ENCODE measurements at regions not wholly inside any gene's neighbourhood (a gene's known extent, or its start where the extent isn't known, plus 50 kb on each side); places are given as distances from the start of the nearest gene placed in this dataset.

DNA sequence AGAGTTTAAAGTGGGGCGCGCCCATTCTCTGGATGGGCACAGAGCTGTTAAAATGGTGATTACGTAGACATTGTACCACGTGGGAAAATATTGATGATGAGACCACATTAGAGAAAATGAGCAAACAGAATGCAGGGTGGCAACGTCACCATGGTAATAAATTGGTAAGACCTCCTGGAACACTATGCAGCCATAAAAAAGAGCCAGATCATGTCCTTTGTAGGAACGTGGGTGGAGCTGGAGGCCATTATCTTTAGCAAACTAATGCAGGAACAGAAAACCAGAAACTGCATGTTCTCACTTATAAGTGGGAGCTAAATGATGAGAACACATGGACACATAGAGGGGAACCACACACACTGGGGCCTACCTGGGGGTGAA, 53.5 kb upstream of the CLDN14 start:
- H3K36me3 ChIP-seq (ENCODE audit: insufficient read depth), result no peaks in the 10 kb centered on the region
- no peak overlapping the region for H3K4me3 ChIP-seq
- no peaks in the 10 kb centered on the region for H3F3A ChIP-seq (replicated peaks; ENCODE audit: low read depth)
- no peaks in the 10 kb centered on the region for H3K9me2 ChIP-seq (ENCODE audit: insufficient read depth)
- H4K20me1 ChIP-seq (replicated peaks; ENCODE audit: insufficient read depth), result no peaks in the 10 kb centered on the region
- H3K4me1 Mint-ChIP-seq, result peaks cover 5% of the 10 kb centered on the region; the same call in 2 of the 3 replicates
- no peaks in the 10 kb centered on the region for H3K79me2 ChIP-seq (replicated peaks; ENCODE audit: insufficient read depth)
- no peaks in the 10 kb centered on the region for H3K27me3 ChIP-seq (ENCODE audit: insufficient read depth)
- H3K27me3 Mint-ChIP-seq (ENCODE audit: insufficient read depth, low read depth, poor library complexity), result peaks cover 9% of the 10 kb centered on the region
- H3K27ac Mint-ChIP-seq, result no peak overlapping the region
- H2AFZ ChIP-seq, result no peak overlapping the region
- H3K36me3 Mint-ChIP-seq (ENCODE audit: low read depth), result no peaks in the 10 kb centered on the region
- no peak for TF ChIP-seq ZNF331 (CRISPR knock-in tag; IDR thresholded peaks at IDR 0.05; ENCODE audit: low read depth)
- TF ChIP-seq, protein P1, sequence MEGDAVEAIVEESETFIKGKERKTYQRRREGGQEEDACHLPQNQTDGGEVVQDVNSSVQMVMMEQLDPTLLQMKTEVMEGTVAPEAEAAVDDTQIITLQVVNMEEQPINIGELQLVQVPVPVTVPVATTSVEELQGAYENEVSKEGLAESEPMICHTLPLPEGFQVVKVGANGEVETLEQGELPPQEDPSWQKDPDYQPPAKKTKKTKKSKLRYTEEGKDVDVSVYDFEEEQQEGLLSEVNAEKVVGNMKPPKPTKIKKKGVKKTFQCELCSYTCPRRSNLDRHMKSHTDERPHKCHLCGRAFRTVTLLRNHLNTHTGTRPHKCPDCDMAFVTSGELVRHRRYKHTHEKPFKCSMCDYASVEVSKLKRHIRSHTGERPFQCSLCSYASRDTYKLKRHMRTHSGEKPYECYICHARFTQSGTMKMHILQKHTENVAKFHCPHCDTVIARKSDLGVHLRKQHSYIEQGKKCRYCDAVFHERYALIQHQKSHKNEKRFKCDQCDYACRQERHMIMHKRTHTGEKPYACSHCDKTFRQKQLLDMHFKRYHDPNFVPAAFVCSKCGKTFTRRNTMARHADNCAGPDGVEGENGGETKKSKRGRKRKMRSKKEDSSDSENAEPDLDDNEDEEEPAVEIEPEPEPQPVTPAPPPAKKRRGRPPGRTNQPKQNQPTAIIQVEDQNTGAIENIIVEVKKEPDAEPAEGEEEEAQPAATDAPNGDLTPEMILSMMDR (conservative IDR thresholded peaks at IDR 0.05; ENCODE audit: low read depth in 2 of 2), result no peak
- TF ChIP-seq, protein P2, sequence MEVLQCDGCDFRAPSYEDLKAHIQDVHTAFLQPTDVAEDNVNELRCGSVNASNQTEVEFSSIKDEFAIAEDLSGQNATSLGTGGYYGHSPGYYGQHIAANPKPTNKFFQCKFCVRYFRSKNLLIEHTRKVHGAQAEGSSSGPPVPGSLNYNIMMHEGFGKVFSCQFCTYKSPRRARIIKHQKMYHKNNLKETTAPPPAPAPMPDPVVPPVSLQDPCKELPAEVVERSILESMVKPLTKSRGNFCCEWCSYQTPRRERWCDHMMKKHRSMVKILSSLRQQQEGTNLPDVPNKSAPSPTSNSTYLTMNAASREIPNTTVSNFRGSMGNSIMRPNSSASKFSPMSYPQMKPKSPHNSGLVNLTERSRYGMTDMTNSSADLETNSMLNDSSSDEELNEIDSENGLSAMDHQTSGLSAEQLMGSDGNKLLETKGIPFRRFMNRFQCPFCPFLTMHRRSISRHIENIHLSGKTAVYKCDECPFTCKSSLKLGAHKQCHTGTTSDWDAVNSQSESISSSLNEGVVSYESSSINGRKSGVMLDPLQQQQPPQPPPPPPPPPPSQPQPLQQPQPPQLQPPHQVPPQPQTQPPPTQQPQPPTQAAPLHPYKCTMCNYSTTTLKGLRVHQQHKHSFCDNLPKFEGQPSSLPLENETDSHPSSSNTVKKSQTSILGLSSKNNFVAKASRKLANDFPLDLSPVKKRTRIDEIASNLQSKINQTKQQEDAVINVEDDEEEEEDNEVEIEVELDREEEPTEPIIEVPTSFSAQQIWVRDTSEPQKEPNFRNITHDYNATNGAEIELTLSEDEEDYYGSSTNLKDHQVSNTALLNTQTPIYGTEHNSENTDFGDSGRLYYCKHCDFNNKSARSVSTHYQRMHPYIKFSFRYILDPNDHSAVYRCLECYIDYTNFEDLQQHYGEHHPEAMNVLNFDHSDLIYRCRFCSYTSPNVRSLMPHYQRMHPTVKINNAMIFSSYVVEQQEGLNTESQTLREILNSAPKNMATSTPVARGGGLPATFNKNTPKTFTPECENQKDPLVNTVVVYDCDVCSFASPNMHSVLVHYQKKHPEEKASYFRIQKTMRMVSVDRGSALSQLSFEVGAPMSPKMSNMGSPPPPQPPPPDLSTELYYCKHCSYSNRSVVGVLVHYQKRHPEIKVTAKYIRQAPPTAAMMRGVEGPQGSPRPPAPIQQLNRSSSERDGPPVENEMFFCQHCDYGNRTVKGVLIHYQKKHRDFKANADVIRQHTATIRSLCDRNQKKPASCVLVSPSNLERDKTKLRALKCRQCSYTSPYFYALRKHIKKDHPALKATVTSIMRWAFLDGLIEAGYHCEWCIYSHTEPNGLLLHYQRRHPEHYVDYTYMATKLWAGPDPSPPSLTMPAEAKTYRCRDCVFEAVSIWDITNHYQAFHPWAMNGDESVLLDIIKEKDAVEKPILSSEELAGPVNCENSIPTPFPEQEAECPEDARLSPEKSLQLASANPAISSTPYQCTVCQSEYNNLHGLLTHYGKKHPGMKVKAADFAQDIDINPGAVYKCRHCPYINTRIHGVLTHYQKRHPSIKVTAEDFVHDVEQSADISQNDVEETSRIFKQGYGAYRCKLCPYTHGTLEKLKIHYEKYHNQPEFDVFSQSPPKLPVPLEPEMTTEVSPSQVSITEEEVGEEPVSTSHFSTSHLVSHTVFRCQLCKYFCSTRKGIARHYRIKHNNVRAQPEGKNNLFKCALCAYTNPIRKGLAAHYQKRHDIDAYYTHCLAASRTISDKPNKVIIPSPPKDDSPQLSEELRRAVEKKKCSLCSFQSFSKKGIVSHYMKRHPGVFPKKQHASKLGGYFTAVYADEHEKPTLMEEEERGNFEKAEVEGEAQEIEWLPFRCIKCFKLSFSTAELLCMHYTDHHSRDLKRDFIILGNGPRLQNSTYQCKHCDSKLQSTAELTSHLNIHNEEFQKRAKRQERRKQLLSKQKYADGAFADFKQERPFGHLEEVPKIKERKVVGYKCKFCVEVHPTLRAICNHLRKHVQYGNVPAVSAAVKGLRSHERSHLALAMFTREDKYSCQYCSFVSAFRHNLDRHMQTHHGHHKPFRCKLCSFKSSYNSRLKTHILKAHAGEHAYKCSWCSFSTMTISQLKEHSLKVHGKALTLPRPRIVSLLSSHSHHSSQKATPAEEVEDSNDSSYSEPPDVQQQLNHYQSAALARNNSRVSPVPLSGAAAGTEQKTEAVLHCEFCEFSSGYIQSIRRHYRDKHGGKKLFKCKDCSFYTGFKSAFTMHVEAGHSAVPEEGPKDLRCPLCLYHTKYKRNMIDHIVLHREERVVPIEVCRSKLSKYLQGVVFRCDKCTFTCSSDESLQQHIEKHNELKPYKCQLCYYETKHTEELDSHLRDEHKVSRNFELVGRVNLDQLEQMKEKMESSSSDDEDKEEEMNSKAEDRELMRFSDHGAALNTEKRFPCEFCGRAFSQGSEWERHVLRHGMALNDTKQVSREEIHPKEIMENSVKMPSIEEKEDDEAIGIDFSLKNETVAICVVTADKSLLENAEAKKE (CRISPR knock-in tag; IDR thresholded peaks at IDR 0.05), result no peak
- TF ChIP-seq POLR2AphosphoS5 (IDR thresholded peaks at IDR 0.05; ENCODE audit: low read depth), result no peak
- TF ChIP-seq CREB1 (CRISPR knock-in tag; IDR thresholded peaks at IDR 0.05; ENCODE audit: low read depth), result no peak
- TF ChIP-seq NANOG (IDR thresholded peaks at IDR 0.05; ENCODE audit: borderline replicate concordance), result no peak
- TF ChIP-seq STAT1 (IDR thresholded peaks at IDR 0.05; ENCODE audit: unreplicated experiment), result no peak
- TF ChIP-seq JUNB (IDR thresholded peaks at IDR 0.05; ENCODE audit: unreplicated experiment), result no peak
- no peak for TF ChIP-seq EZH2 (IDR thresholded peaks at IDR 0.05; ENCODE audit: low read depth, unreplicated experiment)
- TF ChIP-seq ZNF114 (CRISPR knock-in tag; IDR thresholded peaks at IDR 0.05), result no peak
- TF ChIP-seq, protein P3, sequence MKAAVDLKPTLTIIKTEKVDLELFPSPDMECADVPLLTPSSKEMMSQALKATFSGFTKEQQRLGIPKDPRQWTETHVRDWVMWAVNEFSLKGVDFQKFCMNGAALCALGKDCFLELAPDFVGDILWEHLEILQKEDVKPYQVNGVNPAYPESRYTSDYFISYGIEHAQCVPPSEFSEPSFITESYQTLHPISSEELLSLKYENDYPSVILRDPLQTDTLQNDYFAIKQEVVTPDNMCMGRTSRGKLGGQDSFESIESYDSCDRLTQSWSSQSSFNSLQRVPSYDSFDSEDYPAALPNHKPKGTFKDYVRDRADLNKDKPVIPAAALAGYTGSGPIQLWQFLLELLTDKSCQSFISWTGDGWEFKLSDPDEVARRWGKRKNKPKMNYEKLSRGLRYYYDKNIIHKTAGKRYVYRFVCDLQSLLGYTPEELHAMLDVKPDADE (IDR thresholded peaks at IDR 0.05), result no peak
- TF ChIP-seq EZH2phosphoT487 (IDR thresholded peaks at IDR 0.05; ENCODE audit: unreplicated experiment), result no peak
- ATAC-seq (no peak), DNase-seq (ENCODE audit: low spot score) (no peak)
- no peaks in the 10 kb centered on the region for H3K9me3 Mint-ChIP-seq
- no peak overlapping the region for H3K27ac ChIP-seq (ENCODE audit: low read depth)
- H3K4me2 ChIP-seq, result no peak overlapping the region
- no peak overlapping the region for H3K4me3 Mint-ChIP-seq
- H3K4me1 ChIP-seq (ENCODE audit: insufficient read depth), result peaks cover 12% of the 10 kb centered on the region; the same call in 1 of the 2 replicates
